ENCODE measurements at regions not wholly inside any gene's neighbourhood (a gene's known extent, or its start where the extent isn't known, plus 50 kb on each side); places are given as distances from the start of the nearest gene placed in this dataset.

GRCh38 chr2:160783474-160783873 is 289.9 kb upstream of the RBMS1 start:
- TF ChIP-seq, protein P1, sequence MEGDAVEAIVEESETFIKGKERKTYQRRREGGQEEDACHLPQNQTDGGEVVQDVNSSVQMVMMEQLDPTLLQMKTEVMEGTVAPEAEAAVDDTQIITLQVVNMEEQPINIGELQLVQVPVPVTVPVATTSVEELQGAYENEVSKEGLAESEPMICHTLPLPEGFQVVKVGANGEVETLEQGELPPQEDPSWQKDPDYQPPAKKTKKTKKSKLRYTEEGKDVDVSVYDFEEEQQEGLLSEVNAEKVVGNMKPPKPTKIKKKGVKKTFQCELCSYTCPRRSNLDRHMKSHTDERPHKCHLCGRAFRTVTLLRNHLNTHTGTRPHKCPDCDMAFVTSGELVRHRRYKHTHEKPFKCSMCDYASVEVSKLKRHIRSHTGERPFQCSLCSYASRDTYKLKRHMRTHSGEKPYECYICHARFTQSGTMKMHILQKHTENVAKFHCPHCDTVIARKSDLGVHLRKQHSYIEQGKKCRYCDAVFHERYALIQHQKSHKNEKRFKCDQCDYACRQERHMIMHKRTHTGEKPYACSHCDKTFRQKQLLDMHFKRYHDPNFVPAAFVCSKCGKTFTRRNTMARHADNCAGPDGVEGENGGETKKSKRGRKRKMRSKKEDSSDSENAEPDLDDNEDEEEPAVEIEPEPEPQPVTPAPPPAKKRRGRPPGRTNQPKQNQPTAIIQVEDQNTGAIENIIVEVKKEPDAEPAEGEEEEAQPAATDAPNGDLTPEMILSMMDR (IDR thresholded peaks at IDR 0.05), result no peak
- H3K27me3 ChIP-seq, result no peaks in the 10 kb centered on the region
- no peaks in the 10 kb centered on the region for H3K4me1 ChIP-seq
- no peak overlapping the region for H3K27ac ChIP-seq
- H3K9me3 ChIP-seq, result peaks cover 0 to 19% (median 0%) of the 10 kb centered on the region in 4 donors
- no peak for DNase-seq (ENCODE audit: low spot score in 2 of 2)
- H3K36me3 ChIP-seq, result no peaks in the 10 kb centered on the region
- H3K4me3 ChIP-seq, result no peak overlapping the region

- Histone ChIP-seq H3K9me3 (peaks cover 0 to 15% (median 0%) of the 10 kb centered on the region in 4 donors), H3K27me3 (no peaks in the 10 kb centered on the region), H3K4me1 (no peaks in the 10 kb centered on the region), H3K27ac (no peak overlapping the region), H3K4me3 (no peak overlapping the region), H3K36me3 (no peaks in the 10 kb centered on the region)
- WGBS, 2 donors, result 94 to 97% methylated on average over 3 of the region's 3 CpGs
- DNase-seq (ENCODE audit: low spot score in 2 of 2), result no peak
- no peak for TF ChIP-seq EP300 (IDR thresholded peaks at IDR 0.05)
- TF ChIP-seq, protein P1 (IDR thresholded peaks at IDR 0.05), result no peak
- TF ChIP-seq POLR2A (IDR thresholded peaks at IDR 0.05), result no peak
These were observed 290.4 kb upstream of the RBMS1 start for GRCh38 chr2:160784034-160784433.

DNA sequence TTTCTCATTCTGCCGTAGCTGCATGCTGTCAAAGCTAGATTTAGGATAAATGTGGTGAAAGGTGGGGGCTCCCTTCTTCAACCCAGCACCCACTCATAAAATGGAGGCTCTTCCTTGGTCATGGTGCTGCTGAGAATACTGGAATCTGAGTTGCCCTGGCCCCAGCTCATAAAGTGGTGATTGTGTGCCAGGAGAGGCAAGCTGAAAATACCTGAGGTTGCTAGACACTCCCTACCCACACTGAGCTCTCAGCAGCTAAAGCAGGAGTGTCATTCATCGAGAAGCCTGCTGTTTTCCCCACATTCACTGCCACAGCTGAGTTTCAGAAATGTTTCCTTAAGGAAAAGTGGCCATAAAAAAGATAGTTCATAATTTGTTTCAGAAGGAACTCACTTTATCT is 297.1 kb upstream of the RBMS1 start:
- no peak for DNase-seq (ENCODE audit: low spot score in 2 of 2)
- Histone ChIP-seq H3K4me3 (no peak overlapping the region), H3K27ac (no peak overlapping the region), H3K9me3 (no peaks in the 10 kb centered on the region), H3K4me1 (no peaks in the 10 kb centered on the region), H3K36me3 (no peaks in the 10 kb centered on the region), H3K27me3 (no peaks in the 10 kb centered on the region)
- WGBS, 2 donors, result 73 to 86% methylated on average over 2 of the region's 2 CpGs
- no peak for TF ChIP-seq POLR2A (IDR thresholded peaks at IDR 0.05)
- no peak for TF ChIP-seq EP300 (IDR thresholded peaks at IDR 0.05)
- TF ChIP-seq, protein P1 (IDR thresholded peaks at IDR 0.05), result no peak

GRCh38 chr2:160791884-160792283 is 298.3 kb upstream of the RBMS1 start:
- Histone ChIP-seq H3K27me3 (no peaks in the 10 kb centered on the region), H3K27ac (no peak overlapping the region), H3K36me3 (no peaks in the 10 kb centered on the region), H3K4me3 (no peak overlapping the region), H3K9me3 (no peaks in the 10 kb centered on the region), H3K4me1 (no peaks in the 10 kb centered on the region)
- TF ChIP-seq POLR2A (IDR thresholded peaks at IDR 0.05), result no peak
- DNase-seq (ENCODE audit: low spot score in 2 of 2), result no peak
- WGBS, 2 donors, result 61 to 68% methylated on average over 3 of the region's 3 CpGs

DNA sequence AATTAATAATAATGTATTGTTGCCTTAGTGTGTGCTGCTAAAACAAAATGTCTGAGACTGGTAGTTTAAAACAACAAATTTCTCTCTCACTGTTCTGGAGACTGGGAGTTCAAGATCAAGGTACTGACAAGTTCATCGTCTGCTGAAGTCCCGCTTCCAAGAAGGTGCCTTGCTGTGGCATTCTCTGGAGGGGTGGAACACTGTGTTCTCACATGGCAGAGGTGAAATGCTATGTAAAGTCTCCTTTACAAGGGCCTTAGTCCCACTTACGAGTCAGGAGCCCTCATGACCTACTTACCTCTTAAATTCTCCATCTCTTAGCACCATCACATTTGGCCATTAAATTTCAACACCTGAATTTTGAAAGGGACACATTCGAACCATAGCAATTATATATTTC is 299.2 kb upstream of the RBMS1 start:
- Histone ChIP-seq H3K27me3 (no peaks in the 10 kb centered on the region), H3K4me3 (no peak overlapping the region), H3K9me3 (peaks cover 0 to 4% (median 0%) of the 10 kb centered on the region in 4 donors), H3K4me1 (no peaks in the 10 kb centered on the region), H3K36me3 (no peaks in the 10 kb centered on the region), H3K27ac (no peak overlapping the region)
- TF ChIP-seq POLR2A (IDR thresholded peaks at IDR 0.05) (no peak), EP300 (IDR thresholded peaks at IDR 0.05) (no peak)
- TF ChIP-seq, protein P1 (IDR thresholded peaks at IDR 0.05), result no peak
- DNase-seq (ENCODE audit: low spot score in 2 of 2), result no peak
- WGBS, 2 donors, result 65 to 78% methylated on average over 4 of the region's 4 CpGs

GRCh38 chr2:160794926-160795325 is 301.3 kb upstream of the RBMS1 start:
- Histone ChIP-seq H3K27ac (no peak overlapping the region), H3K4me3 (no peak overlapping the region), H3K4me1 (no peaks in the 10 kb centered on the region), H3K27me3 (no peaks in the 10 kb centered on the region), H3K36me3 (no peaks in the 10 kb centered on the region), H3K9me3 (peaks cover 0 to 4% (median 0%) of the 10 kb centered on the region in 4 donors)
- WGBS, 2 donors, result 90 to 92% methylated on average over 3 of the region's 3 CpGs
- no peak for DNase-seq (ENCODE audit: low spot score in 2 of 2)
- TF ChIP-seq EP300 (IDR thresholded peaks at IDR 0.05), result no peak

Data from tibial nerve (tissue), 4 donors.